Prostate gland (tissue), 2 donors: ENCODE measurements at regions not wholly inside any gene's neighbourhood (a gene's known extent, or its start where the extent isn't known, plus 50 kb on each side); places are given as distances from the start of the nearest gene placed in this dataset.

ENCODE experiments used
- POLR2A ChIP-seq: fragments of 450-650 bp; IDR thresholded peaks from one replicate; pipeline ENCODE4 v1.6.1; 2016; ENCODE audit warnings: antibody characterized with exemption, mild to moderate bottlenecking
- TF ChIP-seq, protein P1 (sequence below), 4 experiments: fragments of 200-600 bp in 2 of 4; fragments of 450-650 bp in 2 of 4; sonication (generic) in 2 of 4; IDR thresholded peaks; 1 replicate in 3 of 4; 2 replicates in 1 of 4; pipeline ENCODE4 v1.5.1; 2016 to 2019; ENCODE audit warnings: antibody characterized with exemption in 4 of 4, mild to moderate bottlenecking in 2 of 4, moderate library complexity in 2 of 4

- TF ChIP-seq, protein P1, sequence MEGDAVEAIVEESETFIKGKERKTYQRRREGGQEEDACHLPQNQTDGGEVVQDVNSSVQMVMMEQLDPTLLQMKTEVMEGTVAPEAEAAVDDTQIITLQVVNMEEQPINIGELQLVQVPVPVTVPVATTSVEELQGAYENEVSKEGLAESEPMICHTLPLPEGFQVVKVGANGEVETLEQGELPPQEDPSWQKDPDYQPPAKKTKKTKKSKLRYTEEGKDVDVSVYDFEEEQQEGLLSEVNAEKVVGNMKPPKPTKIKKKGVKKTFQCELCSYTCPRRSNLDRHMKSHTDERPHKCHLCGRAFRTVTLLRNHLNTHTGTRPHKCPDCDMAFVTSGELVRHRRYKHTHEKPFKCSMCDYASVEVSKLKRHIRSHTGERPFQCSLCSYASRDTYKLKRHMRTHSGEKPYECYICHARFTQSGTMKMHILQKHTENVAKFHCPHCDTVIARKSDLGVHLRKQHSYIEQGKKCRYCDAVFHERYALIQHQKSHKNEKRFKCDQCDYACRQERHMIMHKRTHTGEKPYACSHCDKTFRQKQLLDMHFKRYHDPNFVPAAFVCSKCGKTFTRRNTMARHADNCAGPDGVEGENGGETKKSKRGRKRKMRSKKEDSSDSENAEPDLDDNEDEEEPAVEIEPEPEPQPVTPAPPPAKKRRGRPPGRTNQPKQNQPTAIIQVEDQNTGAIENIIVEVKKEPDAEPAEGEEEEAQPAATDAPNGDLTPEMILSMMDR (IDR thresholded peaks at IDR 0.05), result peak in 3 of 4 experiments; percentile 15 to 29 (median 21)
- no peak for TF ChIP-seq POLR2A
Observed at GRCh38 chr3:154954757-154955156, 125.4 kb upstream of the MME start.
